NCI-H774 (cell line): ENCODE measurements at regions not wholly inside any gene's neighbourhood (a gene's known extent, or its start where the extent isn't known, plus 50 kb on each side); places are given as distances from the start of the nearest gene placed in this dataset.
"Not testable (repeated sequence)": the region's sequence is repeated elsewhere in the genome, so short reads cannot be mapped to it uniquely, and the experiment has no call there.

Source experiments
- DNase-seq: peaks from one replicate; lab custom pipeline; 2025; lab: John Stamatoyannopoulos, UW

DNA sequence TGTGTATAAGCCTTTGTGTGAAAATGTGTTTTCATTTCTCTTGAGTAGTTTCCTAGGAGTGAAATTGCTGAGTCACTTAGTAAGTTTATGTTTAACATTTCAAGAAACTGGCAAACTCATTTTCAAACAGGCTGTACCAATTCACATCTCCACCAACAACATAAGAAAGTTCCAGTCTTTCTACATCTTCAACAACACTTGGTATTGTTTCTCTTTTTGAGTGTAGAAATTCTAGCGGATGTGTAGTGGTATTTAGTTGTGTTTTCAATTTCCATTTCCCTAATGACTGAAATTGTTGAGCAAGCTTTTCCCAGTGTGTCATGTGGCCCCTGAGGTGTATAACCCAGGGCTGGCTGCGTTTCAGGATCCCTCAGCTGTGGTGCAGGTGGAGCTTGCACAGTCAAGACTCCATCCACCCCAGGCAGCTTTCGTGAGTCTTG, 258.5 kb downstream of the PDCD6IP start:
- DNase-seq: no peak

DNA sequence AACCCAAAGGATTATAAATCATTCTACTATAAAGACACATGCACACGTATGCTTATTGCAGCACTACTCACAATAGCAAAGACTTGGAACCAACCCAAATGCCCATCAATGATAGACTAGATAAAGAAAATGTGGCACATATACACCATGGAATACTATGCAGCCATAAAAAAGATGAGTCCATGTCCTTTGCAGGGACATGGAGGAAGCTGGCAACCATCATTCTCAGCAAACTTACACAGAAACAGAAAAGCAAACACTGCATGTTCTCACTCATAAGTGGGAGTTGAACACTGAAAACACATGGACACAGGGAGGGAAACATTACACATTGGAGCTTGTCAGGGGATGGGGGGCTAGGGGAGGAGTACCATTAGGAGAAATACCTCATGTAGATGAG, 262.6 kb downstream of the PDCD6IP start:
- DNase-seq: not testable (repeated sequence)

DNA sequence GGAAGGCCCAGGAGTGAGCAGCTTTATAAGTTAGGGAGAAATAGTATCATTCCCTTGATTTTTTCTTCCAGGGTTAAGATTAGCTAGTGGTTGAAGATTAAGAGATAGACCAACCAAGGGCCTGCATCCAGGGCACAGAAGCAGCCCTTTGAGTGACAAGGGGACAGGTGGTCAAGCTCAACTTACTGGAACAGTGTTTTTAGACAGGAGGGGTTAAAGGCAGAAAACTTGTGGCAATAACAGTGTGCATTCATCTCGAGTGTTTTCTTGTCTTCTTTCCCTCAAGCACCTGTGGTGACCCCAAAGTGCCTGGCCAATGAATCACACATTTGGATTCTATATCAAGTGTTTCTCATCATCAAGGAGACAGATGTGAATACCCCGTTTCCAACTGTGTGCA, 267.5 kb downstream of the PDCD6IP start:
- no peak for DNase-seq

DNA sequence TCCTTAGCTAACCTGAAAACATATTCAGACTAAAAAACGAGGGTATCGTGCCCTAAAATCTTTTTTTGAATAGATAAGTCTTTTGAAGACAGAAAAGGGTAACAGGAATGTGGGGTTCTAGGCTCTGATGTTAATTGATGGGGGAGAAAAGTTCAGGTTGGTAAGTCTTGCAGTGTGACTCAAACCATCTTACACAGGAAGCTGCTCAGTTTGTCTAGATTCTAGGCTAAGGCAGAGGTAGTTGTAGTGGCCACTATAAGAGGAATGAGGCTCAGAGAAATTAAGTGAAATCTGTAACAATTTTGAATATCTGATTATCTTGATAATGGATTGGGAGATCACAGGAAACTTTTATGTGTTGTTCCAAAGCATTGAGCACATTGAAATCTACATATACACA, 267.9 kb downstream of the PDCD6IP start:
- no peak for DNase-seq

DNA sequence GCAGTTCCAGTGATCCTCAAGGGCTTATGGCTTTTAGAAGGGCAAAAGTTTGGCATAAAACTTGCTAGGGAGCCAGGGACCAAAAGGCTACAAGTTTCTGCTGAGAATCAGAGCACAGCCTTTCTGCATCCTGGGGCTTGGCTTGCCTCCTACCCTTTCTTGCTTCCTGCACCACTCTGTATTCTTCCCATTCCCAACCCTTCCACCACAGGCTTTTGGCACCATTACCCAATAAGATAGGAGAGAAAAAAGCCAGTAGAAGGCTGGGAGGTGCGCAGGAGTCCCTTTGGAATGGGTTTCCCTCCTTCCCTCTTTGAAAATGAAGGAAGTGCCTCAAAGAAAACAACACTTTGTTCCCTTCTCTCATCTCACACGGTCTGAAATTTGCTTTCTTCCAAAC, 268.6 kb downstream of the PDCD6IP start:
- no peak for DNase-seq

DNA sequence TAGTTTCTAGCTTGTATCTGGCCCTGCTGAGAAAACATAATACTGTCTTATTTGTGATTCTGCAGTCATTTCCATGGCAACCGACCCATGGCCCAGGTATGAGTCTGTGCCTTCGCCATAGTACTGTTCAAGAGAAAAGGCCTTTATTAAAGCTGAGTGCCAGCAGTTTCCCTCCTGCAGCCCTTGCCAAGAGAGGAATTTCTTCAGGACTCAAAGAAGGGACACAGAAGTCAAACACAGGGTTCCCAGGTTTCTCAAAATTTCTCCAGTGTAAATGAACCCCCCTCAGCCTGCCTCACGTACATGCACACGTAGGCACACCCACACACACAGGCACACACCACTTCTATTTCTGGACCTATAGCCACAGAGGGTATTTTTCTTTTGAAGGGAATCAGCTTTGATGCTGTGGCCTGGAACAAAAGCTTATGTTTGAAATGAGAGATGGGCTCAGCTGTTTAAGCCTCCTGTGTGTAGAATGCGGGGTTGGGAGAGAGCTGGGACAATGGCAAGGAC, 269.2 kb downstream of the PDCD6IP start:
- DNase-seq: no peak

DNA sequence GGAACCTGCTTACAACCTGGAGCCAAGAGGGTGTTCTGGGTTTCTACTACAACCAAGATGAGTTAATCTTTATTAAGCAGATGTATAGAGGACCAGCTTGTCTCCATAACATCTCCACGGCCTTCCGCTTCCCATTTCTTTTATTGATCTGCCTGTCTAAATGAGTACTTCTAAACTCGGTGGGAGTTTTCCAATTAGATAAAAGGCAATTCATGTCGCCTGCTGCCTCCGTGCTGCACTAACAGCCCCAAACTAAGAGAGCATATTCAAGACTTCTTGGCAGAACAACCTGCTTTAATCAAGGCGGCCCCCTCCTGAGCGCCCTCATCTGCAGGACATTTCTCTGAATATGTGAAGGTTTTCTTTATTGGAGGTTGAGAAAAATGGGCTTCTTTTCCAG, 270.1 kb downstream of the PDCD6IP start:
- no peak for DNase-seq

DNA sequence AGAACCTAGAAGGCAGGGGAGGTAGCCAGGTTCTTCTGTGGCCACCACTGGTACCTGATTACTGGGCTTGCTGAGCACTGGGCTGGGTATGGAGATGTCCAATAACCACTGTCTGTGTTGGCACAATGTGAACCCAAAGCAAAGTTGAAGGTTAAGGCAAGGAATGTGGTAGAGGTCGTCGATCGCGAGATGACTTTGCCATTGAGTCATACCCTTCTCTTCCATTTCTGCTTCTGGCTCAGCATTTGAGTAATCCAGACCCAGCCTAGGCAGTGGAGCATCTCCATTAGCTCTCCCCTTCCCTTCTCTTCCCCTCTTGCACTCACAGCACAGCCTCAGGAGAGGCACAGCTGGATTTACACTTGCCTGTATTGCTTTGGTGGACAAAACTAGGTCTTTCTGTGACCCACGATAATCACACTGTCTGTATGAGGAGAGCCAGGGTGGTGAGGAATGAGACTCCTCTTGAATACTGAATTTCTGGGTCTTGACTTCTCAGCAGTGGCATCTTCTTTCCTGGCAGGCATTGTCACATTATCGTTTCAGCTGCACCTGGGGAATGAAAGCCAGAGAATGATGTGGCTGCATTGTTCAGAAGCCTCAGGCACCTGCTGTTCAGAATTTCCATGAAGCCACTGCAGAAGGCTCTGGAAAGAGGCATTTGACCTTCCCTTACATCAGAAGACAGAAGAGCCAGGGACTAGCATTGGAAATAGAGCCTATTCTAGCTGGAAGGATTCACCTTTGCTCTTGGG, 272.6 kb downstream of the PDCD6IP start:
- DNase-seq: no peak

DNA sequence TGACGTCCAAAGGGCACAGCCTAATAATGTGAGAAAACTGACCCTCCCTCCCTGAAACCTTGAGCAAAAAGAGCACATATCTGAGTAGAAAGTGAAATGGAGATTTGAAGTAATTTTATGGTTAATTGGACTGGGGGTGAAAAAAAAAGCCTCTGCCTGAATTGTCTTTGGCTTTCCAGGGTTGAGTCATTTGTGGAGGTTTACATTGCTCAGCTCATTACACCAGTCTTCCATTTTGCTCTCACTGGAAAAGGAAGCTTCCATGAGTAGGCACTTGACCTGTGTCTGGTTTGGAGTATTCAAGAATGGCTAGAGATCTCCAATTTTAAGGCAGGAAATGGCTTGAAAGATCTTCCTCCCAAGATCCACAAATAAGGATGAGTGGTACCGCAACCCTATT, 273.9 kb downstream of the PDCD6IP start:
- no peak for DNase-seq

DNA sequence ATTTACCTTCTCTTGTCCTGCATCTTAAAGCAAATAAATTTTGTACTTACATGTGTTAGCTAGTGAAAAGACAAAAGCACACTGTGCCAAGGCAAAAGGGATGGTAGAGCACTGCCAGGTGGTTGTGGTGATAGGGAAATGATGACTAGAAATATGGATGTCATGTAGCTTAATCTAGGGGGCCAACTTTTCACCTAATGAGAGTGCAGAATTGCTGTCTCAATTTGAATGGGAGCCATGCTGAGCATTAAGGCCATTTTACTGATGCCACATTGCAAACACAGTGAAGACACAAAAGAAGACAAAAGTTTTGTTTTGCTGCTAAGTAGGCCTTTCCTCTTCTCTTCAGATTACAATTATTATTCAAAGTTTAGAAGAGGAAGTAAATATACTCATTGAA, 274.7 kb downstream of the PDCD6IP start:
- no peak for DNase-seq

DNA sequence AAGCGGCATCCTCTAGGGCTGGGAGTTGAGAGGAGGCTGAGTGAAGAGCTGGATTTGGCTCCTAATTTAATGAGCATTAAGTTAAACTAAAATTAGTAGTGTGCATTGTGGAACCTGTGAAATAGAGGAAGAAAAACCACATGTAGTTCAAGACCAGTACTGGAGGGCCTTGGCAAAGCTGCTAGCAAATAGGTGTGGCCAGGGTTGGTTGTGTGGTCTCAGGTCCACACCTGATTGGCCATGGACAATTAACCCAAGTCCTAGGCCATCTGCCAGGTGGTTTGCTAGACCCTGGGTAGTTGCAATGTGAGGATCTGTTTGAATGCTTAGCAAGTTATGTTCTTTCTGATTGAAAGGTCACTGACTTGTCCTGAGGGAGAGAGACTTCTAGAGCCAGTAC, 275.5 kb downstream of the PDCD6IP start:
- DNase-seq: no peak

DNA sequence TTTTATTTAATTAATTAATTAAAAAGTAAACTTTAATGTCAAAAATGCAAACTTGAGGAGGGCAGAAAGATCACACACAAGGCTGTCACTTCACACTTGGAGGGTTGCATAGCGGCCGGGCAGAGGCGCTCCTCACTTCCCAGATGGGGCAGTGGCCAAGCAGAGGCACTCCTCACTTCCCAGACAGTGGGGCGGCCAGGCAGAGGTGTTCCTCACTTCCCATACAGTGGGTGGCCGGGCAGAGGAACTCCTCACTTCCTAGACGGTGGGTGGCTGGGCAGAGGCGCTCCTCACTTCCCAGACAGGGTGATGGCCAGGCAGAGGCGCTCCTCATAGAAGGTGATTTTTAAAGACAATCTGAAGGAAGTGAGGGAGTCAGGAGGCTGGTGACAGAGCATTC, 277.5 kb downstream of the PDCD6IP start:
- no peak for DNase-seq

DNA sequence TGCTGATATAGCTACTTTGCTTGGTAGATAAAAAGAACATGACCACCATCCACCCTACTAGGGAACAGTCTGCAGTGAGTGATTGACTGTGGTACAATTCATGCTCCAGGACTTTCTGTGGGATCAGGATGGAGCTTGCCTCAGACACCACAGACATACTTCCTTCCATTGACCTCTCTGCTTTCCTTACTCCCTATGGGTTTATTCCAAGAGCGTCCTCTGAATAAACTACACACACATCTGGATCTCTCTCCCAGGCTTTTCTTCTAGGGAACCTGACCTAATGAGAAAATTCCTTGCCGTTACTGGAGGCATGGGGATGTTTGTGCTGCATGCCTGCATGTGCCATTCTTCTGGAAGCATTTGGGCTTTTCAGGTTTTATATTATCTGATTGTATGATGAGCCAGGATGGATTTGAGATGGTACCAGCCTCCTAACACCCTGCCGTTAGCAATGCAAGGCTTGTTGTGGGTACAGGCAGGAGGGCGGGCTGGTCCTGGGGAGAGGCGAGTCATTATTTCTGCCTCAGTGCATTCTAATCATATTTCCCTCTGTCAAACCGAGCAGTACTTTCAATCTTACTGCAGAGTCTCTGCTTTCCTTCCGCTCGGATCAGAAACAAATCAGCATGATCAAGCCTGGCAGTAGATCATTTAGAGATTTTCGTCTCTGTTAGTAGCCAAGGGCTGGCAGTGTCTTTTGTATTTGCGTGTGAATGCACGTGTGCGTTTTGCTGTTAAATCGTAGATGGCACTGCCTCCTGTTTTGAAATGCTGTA, 279.2 kb downstream of the PDCD6IP start:
- no peak for DNase-seq

DNA sequence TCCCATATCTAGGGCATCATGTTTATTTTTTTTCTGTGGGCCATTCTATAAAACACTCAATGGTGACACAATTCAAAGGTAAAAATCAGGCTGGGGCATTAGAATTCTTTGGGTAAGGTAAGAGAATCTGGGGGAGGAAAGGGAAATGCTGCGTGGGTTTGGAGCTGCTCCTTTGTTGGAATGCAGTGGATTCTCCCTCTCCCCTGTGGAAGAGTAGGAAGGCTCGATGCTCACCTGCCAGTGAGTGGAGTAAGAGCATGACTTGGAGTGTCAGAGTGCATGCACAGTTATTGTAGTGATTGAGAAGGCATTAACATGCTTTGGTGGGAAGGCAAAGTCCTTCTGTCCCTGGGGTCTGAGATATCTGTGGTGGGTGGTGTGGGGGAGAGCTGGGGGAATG, 280.0 kb downstream of the PDCD6IP start:
- DNase-seq: no peak

DNA sequence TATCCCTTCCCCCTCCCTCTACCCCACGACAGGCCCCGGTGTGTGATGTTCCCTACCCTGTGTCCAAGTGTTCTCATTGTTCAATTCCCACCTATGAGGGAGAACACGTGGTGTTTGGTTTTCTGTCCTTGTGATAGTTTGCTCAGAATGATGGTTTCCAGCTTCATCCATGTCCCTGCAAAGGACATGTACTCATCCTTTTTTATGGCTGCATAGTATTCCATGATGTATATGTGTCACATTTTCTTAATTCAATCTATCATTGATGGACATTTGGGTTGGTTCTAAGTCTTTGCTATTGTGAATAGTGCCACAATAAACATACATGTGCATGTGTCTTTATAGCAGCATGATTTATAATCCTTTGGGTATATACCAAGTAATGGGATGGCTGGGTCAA, 281.4 kb downstream of the PDCD6IP start:
- DNase-seq: not testable (repeated sequence)

DNA sequence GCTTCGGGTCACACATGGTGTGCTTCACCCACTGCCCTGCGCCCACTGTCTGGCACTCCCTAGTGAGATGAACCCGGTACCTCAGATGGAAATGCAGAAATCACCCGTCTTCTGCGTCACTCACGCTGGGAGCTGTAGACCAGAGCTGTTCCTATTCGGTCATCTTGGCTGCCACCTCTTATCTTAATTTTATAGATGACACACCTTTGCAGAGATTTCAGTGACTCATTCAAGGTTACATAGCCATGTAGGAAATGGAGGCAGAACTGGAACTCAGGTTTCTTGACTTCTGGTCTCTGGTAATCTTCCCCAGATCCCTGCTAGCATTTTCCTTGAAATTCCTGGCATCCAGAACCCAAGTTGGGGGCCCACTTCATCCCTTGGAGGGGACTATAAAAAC, 291.9 kb downstream of the PDCD6IP start:
- not testable (repeated sequence) for DNase-seq

DNA sequence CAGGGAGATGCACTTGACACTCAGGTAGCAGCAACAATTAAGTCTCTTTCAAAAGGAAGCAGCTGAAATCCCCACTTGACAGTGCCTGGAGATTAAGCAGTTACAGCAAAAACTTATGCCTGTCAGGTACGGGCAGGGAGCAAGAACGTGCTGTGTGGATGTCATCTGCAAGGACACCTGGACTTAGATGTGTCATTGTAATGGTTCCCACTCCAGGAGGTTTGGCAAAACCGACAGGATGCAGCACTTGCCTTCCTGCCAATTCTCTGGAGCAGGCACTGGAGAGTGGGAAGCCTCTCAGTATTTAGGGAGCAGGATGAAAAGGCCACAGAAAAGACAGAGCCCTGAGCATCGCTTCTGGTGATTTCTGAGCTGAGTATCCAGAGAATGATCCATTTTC, 292.4 kb downstream of the PDCD6IP start:
- no peak for DNase-seq

DNA sequence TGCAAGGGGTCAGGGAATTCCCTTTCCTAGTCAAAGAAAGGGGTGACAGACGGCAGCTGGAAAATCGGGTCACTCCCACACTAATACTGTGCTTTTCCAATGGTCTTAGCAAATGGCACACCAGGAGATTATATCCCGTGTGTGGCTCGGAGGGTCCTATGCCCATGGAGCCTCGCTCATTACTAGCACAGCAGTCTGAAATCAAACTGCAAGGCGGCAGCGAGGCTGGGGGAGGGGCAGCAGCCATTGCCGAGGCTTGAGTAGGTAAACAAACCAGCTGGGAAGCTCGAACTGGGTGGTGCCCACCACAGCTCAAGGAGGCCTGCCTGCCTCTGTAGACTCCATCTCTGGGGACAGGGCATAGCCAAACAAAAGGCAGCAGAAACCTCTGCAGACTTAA, 295.9 kb downstream of the PDCD6IP start:
- not testable (repeated sequence) for DNase-seq

DNA sequence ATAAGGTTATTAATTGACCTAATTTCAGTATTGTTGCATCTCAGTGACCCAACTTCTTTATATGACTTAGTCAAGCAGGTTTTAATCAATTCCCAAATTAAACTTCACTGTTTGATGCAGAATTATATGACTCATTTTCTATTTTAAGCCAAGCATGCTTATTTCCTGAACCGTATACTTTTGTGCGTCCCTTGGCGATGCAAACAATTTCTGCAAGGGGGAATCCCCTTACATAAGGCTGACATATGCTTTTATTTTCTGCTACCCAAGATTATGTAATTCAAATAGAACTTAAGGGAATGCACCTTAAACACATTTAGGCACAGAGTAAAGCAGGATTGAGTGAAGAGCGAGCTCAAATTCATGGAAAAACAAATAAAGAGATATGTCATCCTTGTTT, 303.9 kb downstream of the PDCD6IP start:
- DNase-seq: no peak

DNA sequence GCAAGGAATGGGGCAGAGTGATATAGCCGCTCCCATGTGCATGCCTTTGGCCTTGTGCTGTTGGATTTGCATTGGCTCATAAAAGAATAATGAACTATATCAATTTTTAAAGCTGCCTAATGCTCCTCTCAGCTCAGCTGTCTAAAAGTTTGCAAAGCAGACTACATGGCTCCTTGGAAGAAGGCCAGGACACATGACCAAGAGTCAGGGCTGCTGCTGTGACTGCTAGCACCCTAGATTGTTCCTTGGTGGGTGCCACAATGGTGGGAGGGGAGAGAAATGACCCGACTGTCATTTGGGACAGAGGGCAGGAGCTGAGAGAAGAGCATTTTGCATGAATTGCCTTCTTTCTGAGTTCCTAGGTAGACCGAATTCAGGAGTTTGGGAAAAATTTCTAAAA, 307.9 kb downstream of the PDCD6IP start:
- no peak for DNase-seq

DNA sequence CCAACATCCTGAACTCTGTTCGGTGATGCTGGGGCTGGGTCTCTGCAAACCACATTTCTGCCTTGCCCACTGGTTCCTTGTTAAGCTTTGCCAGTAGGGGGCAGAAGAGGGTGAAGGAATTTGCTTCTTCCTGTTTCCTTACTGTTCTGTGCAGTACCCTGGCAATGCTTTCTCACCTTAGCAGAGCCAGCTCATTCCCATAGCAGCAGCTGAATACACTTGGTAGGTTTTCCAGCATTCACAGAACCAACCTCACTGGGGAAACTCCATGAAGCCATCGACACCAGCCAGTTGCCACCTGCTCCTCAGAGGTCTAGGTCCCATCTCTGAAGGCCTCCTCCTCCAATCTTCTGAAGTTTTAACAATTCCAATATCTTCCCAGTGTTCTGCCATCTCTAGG, 308.4 kb downstream of the PDCD6IP start:
- peak; percentile 19 for DNase-seq

DNA sequence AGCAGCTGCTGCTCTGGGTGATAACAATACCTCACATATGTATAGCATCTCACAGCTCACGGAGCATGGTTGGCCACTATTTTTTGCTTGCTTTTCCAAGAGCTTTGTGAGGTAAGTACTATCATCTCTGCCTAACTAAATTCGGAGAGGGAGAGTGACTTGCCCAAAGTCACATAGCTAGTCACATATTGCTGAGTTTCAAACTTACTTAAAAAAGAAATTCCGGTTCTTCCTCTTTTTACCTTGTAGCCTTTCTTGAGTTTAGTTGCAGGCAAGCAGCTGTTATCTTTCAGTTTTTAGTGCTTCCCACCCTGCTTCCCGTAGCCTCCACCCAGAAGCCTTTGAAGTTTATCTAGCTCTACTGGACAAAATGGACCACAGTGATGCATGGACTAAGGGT, 309.2 kb downstream of the PDCD6IP start:
- DNase-seq: no peak

DNA sequence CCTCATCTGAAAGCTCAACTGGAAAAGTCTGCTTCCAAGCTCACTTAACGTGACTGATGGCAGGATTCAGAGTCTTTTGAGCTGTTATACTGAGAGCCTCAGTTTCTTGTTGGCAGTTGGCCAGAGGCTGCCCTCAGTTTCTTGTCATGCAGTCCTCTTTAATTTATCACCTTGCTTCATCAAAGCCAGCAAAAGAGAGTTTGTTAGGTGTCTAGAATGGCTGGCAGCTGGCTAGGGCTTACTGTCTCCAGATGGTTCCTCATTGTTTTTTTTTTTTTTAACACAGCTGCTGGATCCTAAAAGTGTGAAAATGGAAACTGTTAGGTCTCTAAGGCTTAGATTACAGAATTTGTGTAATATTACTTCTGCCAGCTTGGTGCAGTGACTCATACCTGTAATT, 310.6 kb downstream of the PDCD6IP start:
- no peak for DNase-seq
